CD4-positive, alpha-beta T cell (primary cell): ENCODE measurements at regions not wholly inside any gene's neighbourhood (a gene's known extent, or its start where the extent isn't known, plus 50 kb on each side); places are given as distances from the start of the nearest gene placed in this dataset.
"Not testable (repeated sequence)": the region's sequence is repeated elsewhere in the genome, so short reads cannot be mapped to it uniquely, and the experiment has no call there.

Experiments
- ATAC-seq: fragments of 200-7000 bp; cut with Tn5 transposase; one replicate; pipeline ENCODE4 v1.10.0; 2022; ENCODE audit warnings: mild to moderate bottlenecking; ENCODE audit not compliant: poor library complexity
- CTCF ChIA-PET: fragments of 350-600 bp; sonication (Branson Sonifier 250); formaldehyde crosslinking; loops from one replicate; lab custom pipeline; 2021; ENCODE audit warnings: antibody characterized with exemption, inconsistent platforms; lab: Charles Lee
- POLR2A ChIA-PET: fragments of 350-600 bp; sonication (Branson Sonifier 250); formaldehyde crosslinking; loops from one replicate; lab custom pipeline; 2021; ENCODE audit warnings: antibody characterized with exemption, inconsistent platforms; lab: Charles Lee
- DNase-seq, 14 experiments: peaks; one replicate each; pipeline ENCODE4 v3.0.0-alpha.2; 2013 to 2020; ENCODE audit warnings: mixed read lengths in 2 of 14
- H3K27ac ChIP-seq, 2 donors: one replicate each; pipeline versions ENCODE4 v1.5.1 to v1.7.0; 2013; ENCODE audit warnings: low read length in 2 of 2, low read depth in 1 of 2, mild to moderate bottlenecking in 1 of 2
- H3K27me3 ChIP-seq, 2 experiments: 1 replicate in 1 of 2; 2 replicates in 1 of 2; pipeline versions ENCODE4 v1.6.1 to v1.7.0; 2013; ENCODE audit warnings: low read length in 2 of 2, control low read depth in 1 of 2, mild to moderate bottlenecking in 1 of 2, moderate library complexity in 1 of 2; ENCODE audit not compliant: insufficient read depth in 2 of 2, control insufficient read depth in 1 of 2
- H3K36me3 ChIP-seq: one replicate; pipeline ENCODE4 v1.6.1; 2013; ENCODE audit warnings: low read length, control low read depth; ENCODE audit not compliant: insufficient read depth
- H3K4me1 ChIP-seq: one replicate; pipeline ENCODE4 v1.6.1; 2013; ENCODE audit warnings: low read length, control low read depth; ENCODE audit not compliant: insufficient read depth
- H3K4me3 ChIP-seq: one replicate; pipeline ENCODE4 v1.5.1; 2013; ENCODE audit warnings: mild to moderate bottlenecking, low read length, moderate library complexity
- H3K9me3 ChIP-seq, 2 experiments: 1 replicate in 1 of 2; 2 replicates in 1 of 2; pipeline versions ENCODE4 v1.6.1 to v1.7.0; 2013; ENCODE audit warnings: low read length in 2 of 2, mild to moderate bottlenecking in 2 of 2, control low read depth in 1 of 2, moderate library complexity in 1 of 2; ENCODE audit not compliant: control insufficient read depth in 1 of 2, insufficient read depth in 1 of 2
- H3K27ac Mint-ChIP-seq: one replicate; pipeline ENCODE4 v1.8.0; 2020; ENCODE audit warnings: mixed read lengths
- H3K27me3 Mint-ChIP-seq: one replicate; pipeline ENCODE4 v1.8.0; 2021; ENCODE audit warnings: mixed read lengths
- H3K36me3 Mint-ChIP-seq: one replicate; pipeline ENCODE4 v1.8.0; 2021; ENCODE audit warnings: low read depth, mixed read lengths
- H3K4me1 Mint-ChIP-seq: one replicate; pipeline ENCODE4 v1.8.0; 2021; ENCODE audit warnings: low read depth, mixed read lengths
- H3K4me3 Mint-ChIP-seq: one replicate; pipeline ENCODE4 v1.8.0; 2020; ENCODE audit warnings: mild to moderate bottlenecking, mixed read lengths
- H3K9me3 Mint-ChIP-seq: one replicate; pipeline ENCODE4 v1.8.0; 2020; ENCODE audit warnings: mixed read lengths
- intact Hi-C, 2 experiments: fragments of 100-400 bp; cut with DNase I in 1 of 2; cut with micrococcal nuclease in 1 of 2; formaldehyde crosslinking; loops; one replicate each; pipeline versions ENCODE4 v1.15.1 to v1.9.0; 2023 to 2025; cut with DNase I, micrococcal nuclease
- TF ChIP-seq, protein P1 (sequence below): fragments of 200-600 bp; IDR thresholded peaks from one replicate; pipeline ENCODE4 v1.8.0; 2022; ENCODE audit warnings: antibody characterized with exemption, mild to moderate bottlenecking

DNA sequence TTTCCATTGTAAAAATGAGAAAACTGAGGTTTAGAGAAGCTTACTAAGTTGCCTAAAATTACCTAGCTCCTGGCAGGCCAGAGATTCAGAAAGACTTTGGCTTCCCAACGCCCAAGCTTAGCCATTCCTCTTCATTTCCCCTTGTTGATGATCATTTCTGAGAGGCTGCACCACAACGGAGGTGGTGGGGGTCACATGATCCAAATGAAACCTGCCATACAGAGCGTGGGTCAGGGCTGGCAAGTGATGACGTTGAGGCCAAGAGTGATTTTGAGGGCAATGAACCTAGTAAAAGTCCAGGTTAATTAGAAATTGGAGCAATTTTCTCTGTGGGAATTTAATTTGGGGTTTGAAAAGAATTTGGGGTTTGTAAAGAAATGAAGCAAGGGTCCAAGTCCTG, 109.9 kb downstream of the TMEM182 start:
- Mint-ChIP-seq H3K27ac (no peak overlapping the region), H3K27me3 (no peaks in the 10 kb centered on the region), H3K4me1 (no peaks in the 10 kb centered on the region), H3K9me3 (peaks cover 3% of the 10 kb centered on the region), H3K4me3 (no peak overlapping the region), H3K36me3 (no peaks in the 10 kb centered on the region)
- no peak for ATAC-seq
- Histone ChIP-seq H3K4me1 (no peaks in the 10 kb centered on the region), H3K4me3 (no peak overlapping the region), H3K27ac (no peak overlapping the region), H3K27me3 (no peaks in the 10 kb centered on the region), H3K36me3 (no peaks in the 10 kb centered on the region), H3K9me3 (no peaks in the 10 kb centered on the region)
- ChIA-PET POLR2A (no interaction called here), CTCF (no interaction called here)
- TF ChIP-seq, protein P1, sequence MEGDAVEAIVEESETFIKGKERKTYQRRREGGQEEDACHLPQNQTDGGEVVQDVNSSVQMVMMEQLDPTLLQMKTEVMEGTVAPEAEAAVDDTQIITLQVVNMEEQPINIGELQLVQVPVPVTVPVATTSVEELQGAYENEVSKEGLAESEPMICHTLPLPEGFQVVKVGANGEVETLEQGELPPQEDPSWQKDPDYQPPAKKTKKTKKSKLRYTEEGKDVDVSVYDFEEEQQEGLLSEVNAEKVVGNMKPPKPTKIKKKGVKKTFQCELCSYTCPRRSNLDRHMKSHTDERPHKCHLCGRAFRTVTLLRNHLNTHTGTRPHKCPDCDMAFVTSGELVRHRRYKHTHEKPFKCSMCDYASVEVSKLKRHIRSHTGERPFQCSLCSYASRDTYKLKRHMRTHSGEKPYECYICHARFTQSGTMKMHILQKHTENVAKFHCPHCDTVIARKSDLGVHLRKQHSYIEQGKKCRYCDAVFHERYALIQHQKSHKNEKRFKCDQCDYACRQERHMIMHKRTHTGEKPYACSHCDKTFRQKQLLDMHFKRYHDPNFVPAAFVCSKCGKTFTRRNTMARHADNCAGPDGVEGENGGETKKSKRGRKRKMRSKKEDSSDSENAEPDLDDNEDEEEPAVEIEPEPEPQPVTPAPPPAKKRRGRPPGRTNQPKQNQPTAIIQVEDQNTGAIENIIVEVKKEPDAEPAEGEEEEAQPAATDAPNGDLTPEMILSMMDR = no peak
- no peak for DNase-seq
- intact Hi-C loops = no loop called here

DNA sequence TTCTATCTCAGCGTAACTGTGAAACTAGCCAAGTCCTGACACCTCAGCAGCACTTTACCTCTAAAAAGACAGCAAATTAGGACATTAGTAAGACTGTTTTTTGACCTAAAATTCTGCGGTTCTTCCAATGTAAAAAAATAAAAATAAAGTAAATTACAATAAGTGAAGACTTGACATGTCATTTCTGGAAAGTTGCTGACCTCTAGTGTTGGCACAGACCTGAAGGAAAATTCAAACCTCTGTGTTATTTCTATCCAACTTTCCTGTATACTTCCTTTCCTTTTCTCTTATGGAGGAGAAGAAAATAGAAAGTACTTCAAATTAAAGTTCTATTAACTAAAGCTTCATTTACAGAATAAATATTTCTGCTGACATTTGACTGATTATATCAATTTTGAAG, 110.6 kb downstream of the TMEM182 start:
- ATAC-seq (no peak), DNase-seq (no peak)
- Histone ChIP-seq H3K27me3 (no peaks in the 10 kb centered on the region), H3K27ac (no peak overlapping the region), H3K9me3 (no peaks in the 10 kb centered on the region), H3K4me3 (no peak overlapping the region), H3K36me3 (no peaks in the 10 kb centered on the region), H3K4me1 (no peaks in the 10 kb centered on the region)
- Mint-ChIP-seq H3K9me3 (peaks cover 3% of the 10 kb centered on the region), H3K4me3 (no peak overlapping the region), H3K27ac (no peak overlapping the region), H3K27me3 (no peaks in the 10 kb centered on the region), H3K4me1 (no peaks in the 10 kb centered on the region), H3K36me3 (no peaks in the 10 kb centered on the region)
- ChIA-PET POLR2A (no interaction called here), CTCF (no interaction called here)
- intact Hi-C loops = no loop called here
- TF ChIP-seq, protein P1 = no peak

GRCh38 chr2:102879513-102879912, 117.7 kb downstream of the TMEM182 start:
- H3K9me3 Mint-ChIP-seq, H3K27me3 Mint-ChIP-seq, H3K4me3 Mint-ChIP-seq, H3K27ac Mint-ChIP-seq, intact Hi-C loops, H3K4me1 Mint-ChIP-seq, H3K27ac ChIP-seq, H3K27me3 ChIP-seq, H3K4me3 ChIP-seq, H3K36me3 Mint-ChIP-seq, H3K4me1 ChIP-seq, POLR2A ChIA-PET, DNase-seq, CTCF ChIA-PET, ATAC-seq, H3K9me3 ChIP-seq, H3K36me3 ChIP-seq: not testable (repeated sequence)

GRCh38 chr2:102880731-102881130, 118.9 kb downstream of the TMEM182 start:
- Histone ChIP-seq H3K4me1 (no peaks in the 10 kb centered on the region), H3K36me3 (no peaks in the 10 kb centered on the region), H3K4me3 (no peak overlapping the region), H3K27me3 (no peaks in the 10 kb centered on the region), H3K27ac (no peak overlapping the region), H3K9me3 (no peaks in the 10 kb centered on the region)
- no peak for DNase-seq
- intact Hi-C loops = no loop called here
- no peaks in the 10 kb centered on the region for H3K4me1 Mint-ChIP-seq
- H3K27ac Mint-ChIP-seq = no peak overlapping the region
- no peak overlapping the region for H3K4me3 Mint-ChIP-seq
- no peaks in the 10 kb centered on the region for H3K36me3 Mint-ChIP-seq
- no peak for ATAC-seq
- no peaks in the 10 kb centered on the region for H3K27me3 Mint-ChIP-seq
- H3K9me3 Mint-ChIP-seq = no peaks in the 10 kb centered on the region
- POLR2A ChIA-PET = no interaction called here
- CTCF ChIA-PET = no interaction called here
- TF ChIP-seq, protein P1 = no peak
